DND-41 (cell line): ENCODE measurements at regions not wholly inside any gene's neighbourhood (a gene's known extent, or its start where the extent isn't known, plus 50 kb on each side); places are given as distances from the start of the nearest gene placed in this dataset.

Source experiments
- ATAC-seq: fragments of 200-7000 bp; cut with Tn5 transposase; 3 replicates; pipeline ENCODE4 v1.9.1; 2021; ENCODE audit warnings: low read depth; ENCODE audit not compliant: insufficient read depth
- DNase-seq: peaks from one replicate; pipeline ENCODE4 v3.0.0-alpha.2; 2020
- H2AFZ ChIP-seq: 2 replicates; pipeline ENCODE4 v1.6.0; 2012; ENCODE audit warnings: low read depth, low read length
- H3K27ac ChIP-seq: 2 replicates; pipeline ENCODE4 v1.5.1; 2012; ENCODE audit warnings: low read length, inconsistent platforms
- H3K27me3 ChIP-seq: fragments of 200-600 bp; sonication (generic); 2 replicates; pipeline ENCODE4 v1.6.0; 2012; ENCODE audit warnings: low read length, mild to moderate bottlenecking, inconsistent platforms; ENCODE audit not compliant: insufficient read depth, poor library complexity
- H3K36me3 ChIP-seq: 2 replicates; pipeline ENCODE4 v1.5.1; 2012; ENCODE audit warnings: low read length, inconsistent platforms; ENCODE audit not compliant: insufficient read depth
- H3K4me1 ChIP-seq: 2 replicates; pipeline ENCODE4 v1.5.1; 2012; ENCODE audit warnings: mild to moderate bottlenecking, low read length; ENCODE audit not compliant: insufficient read depth
- H3K4me2 ChIP-seq: 2 replicates; pipeline ENCODE4 v1.6.0; 2012; ENCODE audit warnings: mild to moderate bottlenecking, moderate library complexity, low read length, inconsistent platforms; ENCODE audit not compliant: insufficient read depth
- H3K4me3 ChIP-seq, 2 experiments: fragments of 200-600 bp in 1 of 2; shearing (Covaris generic) in 1 of 2; 2 replicates each; pipeline ENCODE4 v1.5.1; 2012 to 2016; ENCODE audit warnings: inconsistent platforms in 2 of 2, low read length in 2 of 2, mild to moderate bottlenecking in 2 of 2, low read depth in 1 of 2, moderate library complexity in 1 of 2
- H3K79me2 ChIP-seq: 2 replicates; pipeline ENCODE4 v1.6.0; 2012; ENCODE audit warnings: low read length, inconsistent platforms; ENCODE audit not compliant: insufficient read depth
- H3K9ac ChIP-seq: 2 replicates; pipeline ENCODE4 v1.6.0; 2012; ENCODE audit warnings: low read depth, mild to moderate bottlenecking, inconsistent platforms, low read length, moderate library complexity
- H3K9me3 ChIP-seq: 2 replicates; pipeline ENCODE4 v1.5.1; 2012; ENCODE audit warnings: low read length, moderate library complexity, mild to moderate bottlenecking, inconsistent platforms; ENCODE audit not compliant: insufficient read depth, severe bottlenecking
- H4K20me1 ChIP-seq: 2 replicates; pipeline ENCODE4 v1.6.0; 2012; ENCODE audit warnings: low read length; ENCODE audit not compliant: insufficient read depth
- EZH2 ChIP-seq: IDR thresholded peaks from 3 replicates; pipeline ENCODE4 v1.6.1; 2012; ENCODE audit warnings: borderline replicate concordance, low read depth, mild to moderate bottlenecking, moderate library complexity, low read length, inconsistent platforms; ENCODE audit not compliant: severe bottlenecking
- TF ChIP-seq, protein P1 (sequence below): IDR thresholded peaks from 2 replicates; pipeline ENCODE4 v1.5.1; 2012; ENCODE audit warnings: borderline replicate concordance, low read length, moderate library complexity, mild to moderate bottlenecking; ENCODE audit not compliant: poor library complexity, severe bottlenecking; ENCODE audit errors: extremely low read depth

DNA sequence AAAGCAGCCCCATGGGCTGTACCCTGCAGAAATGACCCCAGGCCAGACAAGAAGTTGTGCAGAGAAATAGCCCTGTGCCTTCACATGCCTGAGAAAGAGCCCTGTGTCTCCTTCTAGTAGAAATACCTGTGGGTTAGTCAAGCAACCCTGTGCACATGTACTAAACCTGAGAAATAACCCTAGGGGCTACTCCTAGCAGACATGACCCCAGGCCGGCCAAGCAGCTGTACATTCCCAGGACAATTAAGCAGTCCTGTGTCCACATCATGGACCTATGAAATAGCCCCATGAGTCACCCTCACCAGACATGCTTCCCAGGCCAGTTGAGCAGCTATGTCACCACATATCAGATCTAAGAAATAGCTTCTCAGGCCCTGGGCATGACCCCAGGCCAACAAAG, 519.7 kb upstream of the CA10 start:
- Histone ChIP-seq H3K4me3 (no peak overlapping the region), H3K27me3 (no peaks in the 10 kb centered on the region), H3K9me3 (peaks cover 6% of the 10 kb centered on the region), H3K4me2 (no peak overlapping the region), H3K4me1 (no peaks in the 10 kb centered on the region), H2AFZ (no peak overlapping the region), H4K20me1 (no peaks in the 10 kb centered on the region), H3K79me2 (no peaks in the 10 kb centered on the region), H3K36me3 (no peaks in the 10 kb centered on the region), H3K9ac (no peak overlapping the region), H3K27ac (no peak overlapping the region)
- no peak for ATAC-seq
- no peak for TF ChIP-seq EZH2
- TF ChIP-seq, protein P1, sequence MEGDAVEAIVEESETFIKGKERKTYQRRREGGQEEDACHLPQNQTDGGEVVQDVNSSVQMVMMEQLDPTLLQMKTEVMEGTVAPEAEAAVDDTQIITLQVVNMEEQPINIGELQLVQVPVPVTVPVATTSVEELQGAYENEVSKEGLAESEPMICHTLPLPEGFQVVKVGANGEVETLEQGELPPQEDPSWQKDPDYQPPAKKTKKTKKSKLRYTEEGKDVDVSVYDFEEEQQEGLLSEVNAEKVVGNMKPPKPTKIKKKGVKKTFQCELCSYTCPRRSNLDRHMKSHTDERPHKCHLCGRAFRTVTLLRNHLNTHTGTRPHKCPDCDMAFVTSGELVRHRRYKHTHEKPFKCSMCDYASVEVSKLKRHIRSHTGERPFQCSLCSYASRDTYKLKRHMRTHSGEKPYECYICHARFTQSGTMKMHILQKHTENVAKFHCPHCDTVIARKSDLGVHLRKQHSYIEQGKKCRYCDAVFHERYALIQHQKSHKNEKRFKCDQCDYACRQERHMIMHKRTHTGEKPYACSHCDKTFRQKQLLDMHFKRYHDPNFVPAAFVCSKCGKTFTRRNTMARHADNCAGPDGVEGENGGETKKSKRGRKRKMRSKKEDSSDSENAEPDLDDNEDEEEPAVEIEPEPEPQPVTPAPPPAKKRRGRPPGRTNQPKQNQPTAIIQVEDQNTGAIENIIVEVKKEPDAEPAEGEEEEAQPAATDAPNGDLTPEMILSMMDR: no peak
- no peak for DNase-seq

DNA sequence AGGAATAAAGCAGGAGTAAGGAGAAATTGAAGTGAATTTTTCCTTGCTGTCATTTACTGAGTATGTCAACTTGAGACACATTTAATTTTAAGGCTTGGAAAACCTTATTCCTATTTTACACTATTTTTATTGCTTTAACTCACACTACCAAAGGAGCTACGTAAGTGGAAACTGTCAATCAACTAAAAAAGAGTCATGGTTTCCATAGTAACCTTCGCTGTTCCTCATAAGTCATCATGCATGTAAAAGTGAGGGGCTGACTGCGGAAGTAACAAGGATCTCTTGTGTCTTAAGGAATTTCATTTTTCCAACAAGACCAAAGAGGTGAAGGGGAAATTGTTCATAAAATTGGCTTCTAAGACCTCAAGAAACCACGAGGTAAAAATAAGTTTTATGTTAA, 516.2 kb upstream of the CA10 start:
- ATAC-seq: no peak
- Histone ChIP-seq H3K79me2 (no peaks in the 10 kb centered on the region), H3K27ac (no peak overlapping the region), H3K4me2 (no peak overlapping the region), H3K4me3 (no peak overlapping the region), H3K9me3 (peaks cover 6% of the 10 kb centered on the region), H3K27me3 (no peaks in the 10 kb centered on the region), H2AFZ (no peak overlapping the region), H3K4me1 (no peaks in the 10 kb centered on the region), H3K36me3 (no peaks in the 10 kb centered on the region), H3K9ac (no peak overlapping the region), H4K20me1 (no peaks in the 10 kb centered on the region)
- TF ChIP-seq, protein P1: no peak
- TF ChIP-seq EZH2: no peak
- DNase-seq: no peak

- no peaks in the 10 kb centered on the region for H3K36me3 ChIP-seq
Measured at GRCh38 chr17:52673791-52674190, 515.3 kb upstream of the CA10 start.

More at GRCh38 chr17:52673791-52674190, 515.3 kb upstream of the CA10 start:
- Histone ChIP-seq H3K27me3 (no peaks in the 10 kb centered on the region), H4K20me1 (no peaks in the 10 kb centered on the region), H2AFZ (no peak overlapping the region), H3K4me3 (no peak overlapping the region), H3K4me1 (no peaks in the 10 kb centered on the region), H3K9ac (no peak overlapping the region), H3K9me3 (peaks cover 6% of the 10 kb centered on the region), H3K79me2 (no peaks in the 10 kb centered on the region), H3K27ac (no peak overlapping the region), H3K4me2 (no peak overlapping the region)
- ATAC-seq (no peak), DNase-seq (no peak)
- TF ChIP-seq, protein P1: no peak
- no peak for TF ChIP-seq EZH2
